WTC11 (cell line): ENCODE measurements at regions not wholly inside any gene's neighbourhood (a gene's known extent, or its start where the extent isn't known, plus 50 kb on each side); places are given as distances from the start of the nearest gene placed in this dataset.

Experiments
- ATAC-seq: fragments of 200-7000 bp; cut with Tn5 transposase; 2 replicates; pipeline ENCODE4 v1.10.0; 2021; ENCODE audit warnings: mild to moderate bottlenecking, moderate library complexity
- CTCF ChIA-PET: fragments of 300-600 bp; sonication (Branson Sonifier 250); formaldehyde crosslinking; loops from one replicate; lab custom pipeline; 2021; ENCODE audit warnings: antibody characterized with exemption; lab: Charles Lee
- POLR2A ChIA-PET: fragments of 350-600 bp; sonication (Branson Sonifier 250); formaldehyde crosslinking; loops from one replicate; lab custom pipeline; 2021; ENCODE audit warnings: antibody characterized with exemption; lab: Charles Lee
- DNase-seq: peaks from one replicate; pipeline ENCODE4 v3.0.0; 2021; ENCODE audit warnings: low spot score
- H3K27ac Mint-ChIP-seq: 2 replicates; pipeline ENCODE4 v1.8.0; 2021; ENCODE audit warnings: mixed read lengths
- H3K27me3 Mint-ChIP-seq: 2 replicates; pipeline ENCODE4 v1.8.0; 2021; ENCODE audit warnings: low read depth, mild to moderate bottlenecking, moderate library complexity, mixed read lengths
- H3K36me3 Mint-ChIP-seq: 2 replicates; pipeline ENCODE4 v1.8.0; 2021; ENCODE audit warnings: mixed read lengths
- H3K4me1 Mint-ChIP-seq: 2 replicates; pipeline ENCODE4 v1.8.0; 2022; ENCODE audit warnings: mixed read lengths
- H3K4me3 Mint-ChIP-seq: 2 replicates; pipeline ENCODE4 v1.8.0; 2021; ENCODE audit warnings: mild to moderate bottlenecking, moderate library complexity, mixed read lengths
- H3K9me3 Mint-ChIP-seq: 2 replicates; pipeline ENCODE4 v1.8.0; 2021; ENCODE audit warnings: mixed read lengths
- EMX1 ChIP-seq: fragments of 250-450 bp; sonication (Bioruptor Pico); IDR thresholded peaks from 2 replicates; pipeline ENCODE4 v1.8.0; 2021; ENCODE audit warnings: mild to moderate bottlenecking
- ETV6 ChIP-seq: sonication (generic); formaldehyde crosslinking; IDR thresholded peaks from 2 replicates; pipeline ENCODE4 v1.8.1; 2022; ENCODE audit warnings: mild to moderate bottlenecking, missing genetic modification reagents
- FOXP1 ChIP-seq: sonication (generic); formaldehyde crosslinking; IDR thresholded peaks from 2 replicates; pipeline ENCODE4 v1.8.0; 2022; ENCODE audit warnings: missing genetic modification reagents, mild to moderate bottlenecking, moderate library complexity, borderline replicate concordance
- MYBL2 ChIP-seq: sonication (generic); formaldehyde crosslinking; IDR thresholded peaks from 2 replicates; pipeline ENCODE4 v1.8.1; 2023; ENCODE audit warnings: mild to moderate bottlenecking, moderate library complexity, missing genetic modification reagents
- NFE2L1 ChIP-seq: sonication (generic); formaldehyde crosslinking; IDR thresholded peaks from 2 replicates; pipeline ENCODE4 v1.8.1; 2023; ENCODE audit warnings: missing genetic modification reagents
- SMAD4 ChIP-seq: sonication (generic); formaldehyde crosslinking; IDR thresholded peaks from 2 replicates; pipeline ENCODE4 v1.8.0; 2022; ENCODE audit warnings: mild to moderate bottlenecking, missing genetic modification reagents
- SP1 ChIP-seq: sonication (generic); formaldehyde crosslinking; conservative IDR thresholded peaks from 2 replicates; pipeline ENCODE4 v1.8.1; 2022; ENCODE audit warnings: missing genetic modification reagents
- USF1 ChIP-seq: sonication (generic); formaldehyde crosslinking; IDR thresholded peaks from 2 replicates; pipeline ENCODE4 v1.8.0; 2022; ENCODE audit warnings: mild to moderate bottlenecking, missing genetic modification reagents
- ZBTB21 ChIP-seq: sonication (generic); formaldehyde crosslinking; IDR thresholded peaks from 2 replicates; pipeline ENCODE4 v1.8.1; 2023; ENCODE audit warnings: mild to moderate bottlenecking, missing genetic modification reagents, borderline replicate concordance
- ZNF396 ChIP-seq: fragments of 250-450 bp; sonication (Bioruptor Pico); IDR thresholded peaks from 2 replicates; pipeline ENCODE4 v1.8.0; 2021; ENCODE audit warnings: mild to moderate bottlenecking, moderate library complexity, borderline replicate concordance
- ZNF425 ChIP-seq: fragments of 250-450 bp; sonication (Bioruptor Pico); conservative IDR thresholded peaks from 2 replicates; pipeline ENCODE4 v1.9.0; 2021; ENCODE audit warnings: mild to moderate bottlenecking
- TF ChIP-seq, protein P1 (sequence below): sonication (generic); formaldehyde crosslinking; IDR thresholded peaks from 2 replicates; pipeline ENCODE4 v1.8.1; 2023; ENCODE audit warnings: mild to moderate bottlenecking, missing genetic modification reagents, moderate library complexity
- TF ChIP-seq, protein P2 (sequence below): sonication (generic); formaldehyde crosslinking; IDR thresholded peaks from 2 replicates; pipeline ENCODE4 v1.8.1; 2023; ENCODE audit warnings: mild to moderate bottlenecking, missing genetic modification reagents
- TF ChIP-seq, protein P3 (sequence below): fragments of 250-450 bp; sonication (Bioruptor Pico); IDR thresholded peaks from 2 replicates; pipeline ENCODE4 v1.8.0; 2021; ENCODE audit warnings: mild to moderate bottlenecking
- TF ChIP-seq, protein P4 (sequence below): sonication (generic); formaldehyde crosslinking; IDR thresholded peaks from 2 replicates; pipeline ENCODE4 v1.8.0; 2022; ENCODE audit warnings: mild to moderate bottlenecking, missing genetic modification reagents
- TF ChIP-seq, protein P5 (sequence below): sonication (generic); formaldehyde crosslinking; IDR thresholded peaks from 2 replicates; pipeline ENCODE4 v1.8.1; 2023; ENCODE audit warnings: mild to moderate bottlenecking, missing genetic modification reagents, borderline replicate concordance
- TF ChIP-seq, protein P6 (sequence below): fragments of 250-450 bp; sonication (Bioruptor Pico); IDR thresholded peaks from 2 replicates; pipeline ENCODE4 v2.1.2; 2022; ENCODE audit warnings: mild to moderate bottlenecking, moderate library complexity

DNA sequence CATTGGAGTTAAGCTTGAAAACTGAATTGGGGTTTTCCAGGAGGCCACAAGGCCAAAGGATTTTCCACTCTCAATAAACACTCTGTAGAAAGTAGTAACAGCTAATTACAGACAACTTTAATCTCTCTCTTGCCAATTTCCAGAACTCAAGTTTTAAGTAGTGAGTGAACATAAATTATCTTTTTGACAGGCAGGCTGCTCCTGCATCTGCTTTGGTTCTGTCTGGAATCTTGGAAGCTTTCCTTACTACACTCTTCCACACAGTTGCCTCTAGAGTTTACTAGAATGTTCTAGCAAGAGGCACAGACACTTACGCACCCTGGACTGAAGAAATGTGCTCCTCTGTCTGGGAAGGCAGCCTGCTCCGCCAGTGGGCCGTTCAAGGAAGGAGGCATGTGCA, 90.5 kb upstream of the WAC start (continued):
- no peak for TF ChIP-seq ZNF396 (CRISPR knock-in tag)
- TF ChIP-seq, protein P1, sequence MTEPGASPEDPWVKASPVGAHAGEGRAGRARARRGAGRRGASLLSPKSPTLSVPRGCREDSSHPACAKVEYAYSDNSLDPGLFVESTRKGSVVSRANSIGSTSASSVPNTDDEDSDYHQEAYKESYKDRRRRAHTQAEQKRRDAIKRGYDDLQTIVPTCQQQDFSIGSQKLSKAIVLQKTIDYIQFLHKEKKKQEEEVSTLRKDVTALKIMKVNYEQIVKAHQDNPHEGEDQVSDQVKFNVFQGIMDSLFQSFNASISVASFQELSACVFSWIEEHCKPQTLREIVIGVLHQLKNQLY (CRISPR knock-in tag) = no peak
- no peak for TF ChIP-seq SMAD4 (CRISPR knock-in tag)

GRCh38 chr10:28444031-28444430, 88.9 kb upstream of the WAC start:
- ATAC-seq (peak; percentile 88), DNase-seq (no peak)
- 0 out of 2 replicates have a peak overlapping the region, but pooled peaks have one; percentile 41 for H3K27ac Mint-ChIP-seq
- H3K4me3 Mint-ChIP-seq = no peak overlapping the region
- no peaks in the 10 kb centered on the region for H3K36me3 Mint-ChIP-seq
- ChIA-PET CTCF (no interaction called here), POLR2A (interaction anchor here (0.7 kb wide), 1 partner anchor 61 kb away, joined by 3 read pairs; no protein-coding TSS in a partner anchor)
- no peaks in the 10 kb centered on the region for H3K9me3 Mint-ChIP-seq
- no peaks in the 10 kb centered on the region for H3K27me3 Mint-ChIP-seq
- TF ChIP-seq, protein P2, sequence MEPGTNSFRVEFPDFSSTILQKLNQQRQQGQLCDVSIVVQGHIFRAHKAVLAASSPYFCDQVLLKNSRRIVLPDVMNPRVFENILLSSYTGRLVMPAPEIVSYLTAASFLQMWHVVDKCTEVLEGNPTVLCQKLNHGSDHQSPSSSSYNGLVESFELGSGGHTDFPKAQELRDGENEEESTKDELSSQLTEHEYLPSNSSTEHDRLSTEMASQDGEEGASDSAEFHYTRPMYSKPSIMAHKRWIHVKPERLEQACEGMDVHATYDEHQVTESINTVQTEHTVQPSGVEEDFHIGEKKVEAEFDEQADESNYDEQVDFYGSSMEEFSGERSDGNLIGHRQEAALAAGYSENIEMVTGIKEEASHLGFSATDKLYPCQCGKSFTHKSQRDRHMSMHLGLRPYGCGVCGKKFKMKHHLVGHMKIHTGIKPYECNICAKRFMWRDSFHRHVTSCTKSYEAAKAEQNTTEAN (CRISPR knock-in tag) = no peak
- TF ChIP-seq ETV6 (CRISPR knock-in tag) (peak; percentile 85), MYBL2 (CRISPR knock-in tag) (no peak), ZNF425 (CRISPR knock-in tag) (no peak), SP1 (CRISPR knock-in tag) (no peak)
- TF ChIP-seq, protein P3, sequence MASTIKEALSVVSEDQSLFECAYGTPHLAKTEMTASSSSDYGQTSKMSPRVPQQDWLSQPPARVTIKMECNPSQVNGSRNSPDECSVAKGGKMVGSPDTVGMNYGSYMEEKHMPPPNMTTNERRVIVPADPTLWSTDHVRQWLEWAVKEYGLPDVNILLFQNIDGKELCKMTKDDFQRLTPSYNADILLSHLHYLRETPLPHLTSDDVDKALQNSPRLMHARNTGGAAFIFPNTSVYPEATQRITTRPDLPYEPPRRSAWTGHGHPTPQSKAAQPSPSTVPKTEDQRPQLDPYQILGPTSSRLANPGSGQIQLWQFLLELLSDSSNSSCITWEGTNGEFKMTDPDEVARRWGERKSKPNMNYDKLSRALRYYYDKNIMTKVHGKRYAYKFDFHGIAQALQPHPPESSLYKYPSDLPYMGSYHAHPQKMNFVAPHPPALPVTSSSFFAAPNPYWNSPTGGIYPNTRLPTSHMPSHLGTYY (CRISPR knock-in tag) = no peak
- H3K4me1 Mint-ChIP-seq = peaks cover 7% of the 10 kb centered on the region

DNA sequence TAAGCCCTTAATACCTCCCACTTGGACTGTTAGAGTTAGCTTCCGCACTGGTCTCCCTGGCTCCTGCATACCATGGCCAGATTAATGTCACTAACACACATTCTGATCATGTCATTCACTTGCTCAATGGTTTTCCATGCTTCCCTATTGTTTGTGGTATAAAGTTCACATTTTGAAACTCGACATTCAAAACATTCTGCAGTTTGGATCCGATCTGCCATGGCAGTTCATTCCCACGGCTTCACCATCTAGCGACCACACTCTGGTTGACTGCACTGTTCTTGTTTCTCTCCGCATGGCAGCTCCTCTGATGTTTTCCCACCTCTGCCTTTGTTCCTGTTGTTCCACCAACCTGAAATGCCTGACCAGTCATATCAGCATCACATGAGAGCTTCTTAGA, 87.4 kb upstream of the WAC start:
- no peak for TF ChIP-seq EMX1 (CRISPR knock-in tag)
- no peak for TF ChIP-seq ZBTB21 (CRISPR knock-in tag)
- TF ChIP-seq, all 79 proteins: peak for 0
- POLR2A ChIA-PET = no interaction called here
- Mint-ChIP-seq H3K4me3 (no peak overlapping the region), H3K9me3 (no peaks in the 10 kb centered on the region), H3K36me3 (no peaks in the 10 kb centered on the region), H3K27ac (peak overlapping the region; percentile 1; the same call in 1 of the 2 replicates), H3K4me1 (peaks cover 7% of the 10 kb centered on the region), H3K27me3 (no peaks in the 10 kb centered on the region)
- DNase-seq = no peak
- no peak for ATAC-seq
- CTCF ChIA-PET = no interaction called here

GRCh38 chr10:28449382-28449781, 83.5 kb upstream of the WAC start:
- Mint-ChIP-seq H3K4me3 (no peak overlapping the region), H3K4me1 (peaks cover under 1% of the 10 kb centered on the region; the same call in 1 of the 2 replicates), H3K9me3 (peaks cover 8% of the 10 kb centered on the region), H3K36me3 (peaks cover 6% of the 10 kb centered on the region; the same call in 1 of the 2 replicates), H3K27me3 (no peaks in the 10 kb centered on the region), H3K27ac (no peak overlapping the region)
- ATAC-seq (no peak), DNase-seq (no peak)
- POLR2A ChIA-PET = no interaction called here
- CTCF ChIA-PET = no interaction called here
- TF ChIP-seq, protein P3 (CRISPR knock-in tag) = no peak
- TF ChIP-seq, protein P4, sequence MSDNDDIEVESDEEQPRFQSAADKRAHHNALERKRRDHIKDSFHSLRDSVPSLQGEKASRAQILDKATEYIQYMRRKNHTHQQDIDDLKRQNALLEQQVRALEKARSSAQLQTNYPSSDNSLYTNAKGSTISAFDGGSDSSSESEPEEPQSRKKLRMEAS = no peak
- TF ChIP-seq, protein P5, sequence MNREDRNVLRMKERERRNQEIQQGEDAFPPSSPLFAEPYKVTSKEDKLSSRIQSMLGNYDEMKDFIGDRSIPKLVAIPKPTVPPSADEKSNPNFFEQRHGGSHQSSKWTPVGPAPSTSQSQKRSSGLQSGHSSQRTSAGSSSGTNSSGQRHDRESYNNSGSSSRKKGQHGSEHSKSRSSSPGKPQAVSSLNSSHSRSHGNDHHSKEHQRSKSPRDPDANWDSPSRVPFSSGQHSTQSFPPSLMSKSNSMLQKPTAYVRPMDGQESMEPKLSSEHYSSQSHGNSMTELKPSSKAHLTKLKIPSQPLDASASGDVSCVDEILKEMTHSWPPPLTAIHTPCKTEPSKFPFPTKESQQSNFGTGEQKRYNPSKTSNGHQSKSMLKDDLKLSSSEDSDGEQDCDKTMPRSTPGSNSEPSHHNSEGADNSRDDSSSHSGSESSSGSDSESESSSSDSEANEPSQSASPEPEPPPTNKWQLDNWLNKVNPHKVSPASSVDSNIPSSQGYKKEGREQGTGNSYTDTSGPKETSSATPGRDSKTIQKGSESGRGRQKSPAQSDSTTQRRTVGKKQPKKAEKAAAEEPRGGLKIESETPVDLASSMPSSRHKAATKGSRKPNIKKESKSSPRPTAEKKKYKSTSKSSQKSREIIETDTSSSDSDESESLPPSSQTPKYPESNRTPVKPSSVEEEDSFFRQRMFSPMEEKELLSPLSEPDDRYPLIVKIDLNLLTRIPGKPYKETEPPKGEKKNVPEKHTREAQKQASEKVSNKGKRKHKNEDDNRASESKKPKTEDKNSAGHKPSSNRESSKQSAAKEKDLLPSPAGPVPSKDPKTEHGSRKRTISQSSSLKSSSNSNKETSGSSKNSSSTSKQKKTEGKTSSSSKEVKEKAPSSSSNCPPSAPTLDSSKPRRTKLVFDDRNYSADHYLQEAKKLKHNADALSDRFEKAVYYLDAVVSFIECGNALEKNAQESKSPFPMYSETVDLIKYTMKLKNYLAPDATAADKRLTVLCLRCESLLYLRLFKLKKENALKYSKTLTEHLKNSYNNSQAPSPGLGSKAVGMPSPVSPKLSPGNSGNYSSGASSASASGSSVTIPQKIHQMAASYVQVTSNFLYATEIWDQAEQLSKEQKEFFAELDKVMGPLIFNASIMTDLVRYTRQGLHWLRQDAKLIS (CRISPR knock-in tag) = no peak
- TF ChIP-seq FOXP1 (no peak), NFE2L1 (CRISPR knock-in tag) (no peak), USF1 (CRISPR knock-in tag) (no peak)
- TF ChIP-seq, protein P6, sequence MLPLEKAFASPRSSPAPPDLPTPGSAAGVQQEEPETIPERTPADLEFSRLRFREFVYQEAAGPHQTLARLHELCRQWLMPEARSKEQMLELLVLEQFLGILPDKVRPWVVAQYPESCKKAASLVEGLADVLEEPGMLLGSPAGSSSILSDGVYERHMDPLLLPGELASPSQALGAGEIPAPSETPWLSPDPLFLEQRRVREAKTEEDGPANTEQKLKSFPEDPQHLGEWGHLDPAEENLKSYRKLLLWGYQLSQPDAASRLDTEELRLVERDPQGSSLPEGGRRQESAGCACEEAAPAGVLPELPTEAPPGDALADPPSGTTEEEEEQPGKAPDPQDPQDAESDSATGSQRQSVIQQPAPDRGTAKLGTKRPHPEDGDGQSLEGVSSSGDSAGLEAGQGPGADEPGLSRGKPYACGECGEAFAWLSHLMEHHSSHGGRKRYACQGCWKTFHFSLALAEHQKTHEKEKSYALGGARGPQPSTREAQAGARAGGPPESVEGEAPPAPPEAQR (CRISPR knock-in tag) = no peak
